GM19035 (cell line): ENCODE measurements at regions not wholly inside any gene's neighbourhood (a gene's known extent, or its start where the extent isn't known, plus 50 kb on each side); places are given as distances from the start of the nearest gene placed in this dataset.

Experiments
- ATAC-seq: cut with Tn5 transposase; IDR thresholded peaks from one replicate; pipeline ENCODE4 v1.9.1; 2021; ENCODE audit not compliant: unreplicated experiment

GRCh38 chr10:131646551-131647525, 254.0 kb upstream of the PPP2R2D start:
- ATAC-seq: no peak

GRCh38 chr10:131647789-131648188, 253.0 kb upstream of the PPP2R2D start:
- ATAC-seq: no peak

- ATAC-seq: no peak
Measured at GRCh38 chr10:131648386-131649020, 252.3 kb upstream of the PPP2R2D start.

- ATAC-seq: no peak
Measured at GRCh38 chr10:131649617-131650016, 251.2 kb upstream of the PPP2R2D start.

GRCh38 chr10:131650169-131650705, 250.6 kb upstream of the PPP2R2D start:
- no peak for ATAC-seq

- ATAC-seq: no peak
Measured at GRCh38 chr10:131650771-131651673, 249.8 kb upstream of the PPP2R2D start.

GRCh38 chr10:131651674-131652437, 249.0 kb upstream of the PPP2R2D start:
- no peak for ATAC-seq

- no peak for ATAC-seq
Measured at GRCh38 chr10:131652438-131653139, 248.2 kb upstream of the PPP2R2D start.

GRCh38 chr10:131653140-131653539, 247.7 kb upstream of the PPP2R2D start:
- no peak for ATAC-seq

- ATAC-seq: no peak
Measured at GRCh38 chr10:131653554-131654470, 247.0 kb upstream of the PPP2R2D start.

GRCh38 chr10:131654471-131655087, 246.2 kb upstream of the PPP2R2D start:
- ATAC-seq: no peak

- no peak for ATAC-seq
Measured at GRCh38 chr10:131655101-131655849, 245.5 kb upstream of the PPP2R2D start.

GRCh38 chr10:131656009-131656408, 244.8 kb upstream of the PPP2R2D start:
- ATAC-seq: no peak

- ATAC-seq: no peak
Measured at GRCh38 chr10:131656431-131656841, 244.4 kb upstream of the PPP2R2D start.

- no peak for ATAC-seq
Measured at GRCh38 chr10:131657318-131657984, 243.4 kb upstream of the PPP2R2D start.

GRCh38 chr10:131657985-131658330, 242.8 kb upstream of the PPP2R2D start:
- ATAC-seq: no peak
